HUDEP-2 (cell line): ENCODE measurements at regions not wholly inside any gene's neighbourhood (a gene's known extent, or its start where the extent isn't known, plus 50 kb on each side); places are given as distances from the start of the nearest gene placed in this dataset.

Source experiments
- DNase-seq, 76 experiments: peaks; one replicate each; lab custom pipeline; 2025; ENCODE audit not compliant: unreplicated experiment in 76 of 76; lab: John Stamatoyannopoulos, UW

DNA sequence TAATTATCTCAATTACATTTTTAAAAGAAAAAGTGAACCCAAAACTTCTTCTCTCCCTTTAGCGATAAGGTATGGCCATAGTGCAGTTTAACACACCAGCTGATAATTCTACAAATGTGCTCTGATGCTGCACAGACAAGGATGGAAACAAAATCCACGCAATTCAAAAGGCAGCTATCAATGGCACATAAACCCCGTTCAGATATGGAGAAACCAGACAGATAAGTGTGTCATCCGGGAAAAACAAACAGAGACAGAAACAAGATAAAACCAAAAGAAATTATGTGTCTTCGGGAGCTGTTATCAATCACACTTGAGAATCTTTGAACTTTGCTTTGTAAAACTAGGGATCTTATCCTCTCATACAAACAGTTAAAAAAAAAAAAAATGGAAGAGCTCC, 73.6 kb downstream of the SIPA1L2 start:
- no peak for DNase-seq

DNA sequence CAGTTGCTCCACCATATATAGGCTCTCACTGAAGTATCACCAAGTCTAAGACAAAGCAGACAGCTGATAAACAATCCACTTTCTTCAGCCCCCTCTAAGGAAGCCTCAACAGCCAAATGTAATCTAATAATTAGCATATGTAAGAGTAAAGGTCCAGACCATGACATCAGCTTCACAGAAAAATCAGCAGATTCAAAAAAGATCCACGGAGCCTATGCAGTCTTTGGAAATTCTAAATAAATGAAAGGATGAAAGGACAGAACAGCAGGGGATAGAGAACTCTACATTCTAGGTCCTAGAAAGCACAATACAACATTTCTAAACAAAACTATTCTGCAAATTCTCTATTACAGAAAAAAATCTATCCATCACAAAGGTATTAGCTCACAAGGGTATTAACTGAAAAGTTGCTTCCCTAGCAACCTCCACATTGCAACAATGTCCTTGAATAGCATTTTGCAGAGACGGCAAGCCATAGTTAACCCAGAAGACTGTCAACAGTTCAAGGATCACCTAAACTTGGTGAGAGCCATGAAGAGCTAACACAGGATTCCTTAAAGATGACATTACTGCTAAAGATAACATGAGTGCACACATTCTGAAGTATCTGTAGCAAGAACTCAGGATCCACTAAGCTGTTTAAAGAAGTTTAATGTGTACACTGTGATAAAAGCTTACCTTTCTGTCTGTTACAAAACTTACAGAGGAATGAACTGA, 74.3 kb downstream of the SIPA1L2 start:
- DNase-seq, result no peak

DNA sequence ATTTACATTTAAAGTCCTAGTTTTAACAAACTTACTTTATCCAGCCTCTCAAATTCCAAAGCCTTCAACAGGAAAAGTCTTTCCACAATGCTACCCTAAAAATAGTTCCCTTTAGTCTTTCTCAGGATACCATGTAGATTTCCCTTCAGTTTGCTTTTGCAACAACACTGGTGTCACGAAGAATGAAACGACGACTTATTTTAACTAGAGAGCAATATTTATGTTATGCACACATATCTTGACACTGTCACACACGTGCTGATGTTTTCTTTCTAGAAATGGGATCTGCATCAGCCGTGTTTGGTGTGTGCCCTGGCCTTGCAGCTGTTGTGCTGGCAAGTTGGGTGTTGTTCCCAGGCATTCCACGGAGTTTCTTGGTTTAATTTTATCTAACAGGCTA, 75.5 kb downstream of the SIPA1L2 start:
- no peak for DNase-seq

DNA sequence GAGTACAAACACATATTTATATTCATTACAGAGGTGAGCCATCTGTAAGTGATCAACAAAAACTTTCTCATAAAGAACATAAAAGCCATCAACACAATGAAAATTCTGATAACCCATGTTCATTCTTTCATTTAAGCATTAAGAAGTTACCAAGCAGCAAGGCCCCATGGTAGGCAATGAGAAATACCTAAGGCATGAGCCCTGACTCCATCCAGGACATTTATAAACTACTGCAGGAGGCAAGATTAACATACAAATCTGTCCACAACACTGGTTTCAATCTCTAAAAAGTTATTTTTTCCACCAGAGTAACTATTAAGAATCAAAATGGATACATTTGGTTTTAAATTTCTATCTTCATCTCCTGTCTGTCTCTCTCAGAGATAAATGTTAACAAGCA, 76.1 kb downstream of the SIPA1L2 start:
- DNase-seq, result no peak

DNA sequence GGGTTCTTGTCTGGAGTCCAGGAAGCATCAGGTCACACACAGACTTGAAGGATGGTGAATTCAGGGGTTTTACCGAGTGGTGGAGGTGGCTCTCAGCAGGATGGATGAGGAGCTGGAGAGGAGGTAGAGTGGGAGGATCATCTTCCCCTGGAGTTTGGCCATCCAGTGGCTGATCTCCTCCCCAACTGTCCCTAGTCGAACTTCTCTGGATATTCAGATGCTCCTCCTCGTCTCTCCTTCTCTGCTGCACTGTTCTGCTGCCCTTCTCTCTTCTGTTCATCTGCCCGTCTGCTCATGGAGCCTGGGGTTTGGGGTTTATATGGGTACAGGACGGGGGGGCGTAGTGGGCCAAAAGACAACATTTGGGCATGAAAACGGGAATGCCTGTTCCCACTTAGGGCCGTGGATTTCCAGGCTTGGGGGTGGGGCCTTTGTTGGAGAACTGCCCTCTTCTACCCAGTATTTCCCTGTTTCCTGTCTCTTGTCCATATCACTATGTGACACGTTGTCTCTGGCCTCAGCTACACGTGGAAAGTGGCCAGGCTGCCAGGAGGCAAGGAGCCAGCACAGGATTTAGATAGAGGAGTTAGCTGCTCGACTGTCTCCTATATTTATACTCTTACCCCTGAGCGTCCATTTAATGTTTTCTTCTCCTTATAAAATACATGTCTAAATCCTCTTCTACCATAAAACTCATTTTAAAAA, 76.7 kb downstream of the SIPA1L2 start:
- DNase-seq, result peak in 10 of 76 experiments; percentile 0 to 50 (median 14)

DNA sequence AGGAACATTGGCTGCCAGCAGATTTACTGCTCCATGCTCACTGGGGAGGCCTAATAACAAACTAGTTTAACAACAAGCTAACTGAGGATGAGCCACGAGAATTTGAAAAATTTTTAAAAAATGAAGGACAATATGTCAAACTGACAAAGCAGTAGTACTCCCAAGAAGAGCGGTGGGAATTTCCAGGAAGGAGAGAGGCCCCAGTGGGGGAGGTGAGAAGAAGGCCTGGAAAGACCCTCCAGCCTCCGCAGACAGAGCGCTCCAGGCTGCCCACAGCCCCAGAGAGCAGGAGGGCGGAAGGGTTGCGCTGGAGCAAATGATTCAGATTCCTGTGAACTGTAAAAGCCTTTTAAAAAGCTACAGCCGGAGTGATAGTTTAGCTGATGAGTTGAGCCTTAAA, 78.5 kb downstream of the SIPA1L2 start:
- no peak for DNase-seq

DNA sequence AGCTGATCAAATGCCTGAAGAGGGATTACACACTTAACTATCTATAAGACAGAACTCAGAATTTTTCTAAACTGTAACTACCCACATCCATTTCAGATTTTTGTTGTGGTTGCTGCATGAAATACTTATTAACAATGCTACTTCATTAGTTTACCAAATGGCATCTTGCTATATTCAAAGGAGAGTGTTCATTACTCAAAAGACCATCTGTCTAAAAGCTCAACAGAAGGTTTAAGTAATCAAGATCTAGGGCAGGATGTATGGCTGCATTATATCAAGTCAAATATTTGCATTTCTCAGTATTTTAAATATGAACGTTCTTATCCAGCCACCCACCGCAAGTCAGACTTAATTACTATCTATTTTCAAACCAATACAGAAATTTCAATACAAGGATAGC, 79.9 kb downstream of the SIPA1L2 start:
- DNase-seq, result no peak

DNA sequence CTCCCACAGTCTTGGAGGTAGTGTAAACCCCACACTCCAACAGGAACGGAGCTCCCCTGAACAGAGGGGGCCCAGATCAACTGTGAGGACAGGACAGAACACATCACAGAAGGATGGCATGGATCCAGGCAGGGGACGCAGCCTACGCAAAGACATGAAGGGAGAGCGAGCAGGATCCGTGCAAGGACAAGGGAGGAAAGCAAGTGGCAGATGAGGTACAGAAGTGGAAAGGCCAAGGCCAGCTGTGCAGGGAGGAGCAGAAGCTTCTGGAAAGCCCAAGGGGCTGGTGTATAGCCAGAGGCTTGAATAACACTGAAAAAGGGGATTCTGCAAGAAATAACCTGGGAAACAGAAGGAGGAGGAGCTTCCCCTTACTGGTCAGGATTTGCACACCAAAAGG, 81.2 kb downstream of the SIPA1L2 start:
- DNase-seq, result no peak

DNA sequence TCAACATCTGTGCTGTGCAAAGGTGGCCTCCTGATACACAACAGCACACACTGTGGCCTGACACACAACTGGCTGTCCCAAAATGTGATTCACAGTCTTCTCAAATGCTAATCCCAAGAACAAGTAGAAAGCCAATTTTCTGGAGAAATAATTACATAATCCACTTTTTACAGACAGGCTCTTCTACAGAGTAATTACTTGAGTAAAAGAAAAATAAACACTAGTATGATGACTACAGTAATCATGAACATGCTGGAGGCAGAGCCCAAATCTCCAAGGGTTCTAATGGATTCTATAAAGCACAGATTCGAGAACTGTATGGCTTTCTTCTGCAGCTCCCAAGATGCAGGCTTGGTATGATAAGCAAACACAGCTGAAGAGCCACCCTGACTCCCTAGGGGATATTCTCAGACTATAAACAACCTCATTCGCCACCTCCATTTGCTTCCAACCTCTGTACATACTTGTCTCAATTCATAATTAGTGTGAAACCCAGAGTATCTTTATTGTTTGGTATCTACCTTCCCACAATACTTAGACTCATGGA, 81.9 kb downstream of the SIPA1L2 start:
- no peak for DNase-seq

DNA sequence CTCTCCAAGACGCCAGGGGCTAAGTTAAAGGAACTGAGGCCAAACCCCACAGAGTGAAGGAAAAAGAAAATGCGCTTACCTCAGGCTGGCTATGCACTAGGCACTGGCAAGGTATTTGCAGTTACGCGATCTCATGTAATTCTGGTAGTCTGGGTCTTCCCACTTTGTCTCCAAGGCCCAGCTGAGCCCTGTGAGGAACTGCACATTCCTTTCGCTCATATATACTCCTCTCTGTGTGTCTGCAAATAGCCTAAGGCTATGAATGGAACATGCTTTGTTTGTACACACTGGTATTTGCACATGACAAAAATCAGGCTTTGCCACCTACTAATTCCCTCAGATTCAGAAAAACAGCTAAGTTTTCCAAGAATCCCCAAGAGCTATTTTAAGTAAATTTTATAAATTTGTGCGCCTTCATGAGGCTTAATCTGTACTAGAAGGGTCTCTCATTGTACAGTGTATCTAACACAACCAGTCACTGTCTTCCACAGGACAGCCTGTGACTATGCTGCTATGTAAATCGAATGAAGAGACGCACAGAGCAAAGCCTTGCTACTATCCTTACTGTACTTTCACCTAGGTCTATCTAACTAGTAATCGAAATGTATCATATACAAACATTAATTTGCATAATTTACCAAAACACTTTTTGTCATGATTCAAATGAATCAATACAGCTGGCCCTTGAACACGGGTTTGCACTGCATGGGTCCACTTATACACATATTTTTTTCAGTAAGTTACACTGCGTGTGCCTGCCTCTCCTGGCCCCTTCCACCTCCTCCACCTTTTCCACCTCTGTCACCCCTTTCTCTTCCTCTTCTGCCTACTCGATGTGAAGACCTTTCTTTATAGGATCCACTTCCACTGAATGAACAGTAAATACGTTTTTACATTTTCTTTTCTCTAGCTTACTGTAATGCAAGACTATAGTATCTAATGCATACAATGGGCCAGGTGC, 87.0 kb downstream of the SIPA1L2 start:
- DNase-seq, result no peak

DNA sequence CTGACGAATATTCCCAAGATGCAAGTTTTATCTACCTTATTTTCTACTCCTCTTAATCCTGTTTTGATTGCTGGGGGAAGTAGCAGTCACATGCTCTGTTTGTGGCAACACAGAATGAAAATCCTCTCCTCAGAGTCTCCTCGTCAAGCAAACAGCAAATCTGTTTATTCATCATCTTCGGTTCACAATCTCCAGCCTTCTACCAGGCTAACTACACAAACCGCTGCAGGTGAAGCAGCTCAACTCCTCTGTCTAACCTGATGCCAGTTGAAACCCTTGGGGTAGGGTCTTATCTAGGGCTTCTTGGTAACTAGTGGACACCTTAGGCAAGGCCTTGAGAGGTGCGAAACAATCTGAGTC, 91.0 kb downstream of the SIPA1L2 start:
- DNase-seq, result no peak

DNA sequence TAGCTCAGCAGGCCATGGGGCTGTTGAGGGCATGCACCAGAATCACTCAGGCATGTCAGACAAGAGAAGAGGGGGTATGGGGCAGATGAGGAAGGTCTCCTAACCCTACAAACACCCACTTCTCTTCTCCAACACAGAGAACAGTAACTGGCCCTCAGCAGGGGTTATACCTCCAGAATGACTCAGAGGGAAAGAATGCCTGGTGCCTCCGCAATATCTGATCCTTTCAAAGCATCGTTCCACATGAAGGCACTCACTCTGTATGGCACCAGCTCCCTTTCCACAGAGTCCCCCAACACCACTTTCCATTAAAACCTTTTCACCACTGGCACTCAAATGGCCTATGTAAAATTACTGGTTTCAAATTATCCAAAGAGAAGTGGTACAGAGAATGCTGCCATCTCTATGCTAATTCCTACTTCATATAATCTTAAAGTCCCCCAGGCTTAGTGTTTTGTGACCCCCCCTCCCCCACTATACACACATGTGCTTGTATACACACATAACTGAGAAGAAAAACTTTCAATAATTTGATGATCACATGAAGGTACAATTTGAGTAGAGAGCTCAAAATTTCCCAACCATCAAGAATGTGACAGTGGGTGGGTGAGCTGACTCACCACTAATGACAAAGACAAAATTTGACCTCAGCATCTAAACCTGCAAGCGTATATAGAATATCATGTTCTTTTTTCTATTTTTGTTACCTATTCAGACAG, 91.5 kb downstream of the SIPA1L2 start:
- no peak for DNase-seq

DNA sequence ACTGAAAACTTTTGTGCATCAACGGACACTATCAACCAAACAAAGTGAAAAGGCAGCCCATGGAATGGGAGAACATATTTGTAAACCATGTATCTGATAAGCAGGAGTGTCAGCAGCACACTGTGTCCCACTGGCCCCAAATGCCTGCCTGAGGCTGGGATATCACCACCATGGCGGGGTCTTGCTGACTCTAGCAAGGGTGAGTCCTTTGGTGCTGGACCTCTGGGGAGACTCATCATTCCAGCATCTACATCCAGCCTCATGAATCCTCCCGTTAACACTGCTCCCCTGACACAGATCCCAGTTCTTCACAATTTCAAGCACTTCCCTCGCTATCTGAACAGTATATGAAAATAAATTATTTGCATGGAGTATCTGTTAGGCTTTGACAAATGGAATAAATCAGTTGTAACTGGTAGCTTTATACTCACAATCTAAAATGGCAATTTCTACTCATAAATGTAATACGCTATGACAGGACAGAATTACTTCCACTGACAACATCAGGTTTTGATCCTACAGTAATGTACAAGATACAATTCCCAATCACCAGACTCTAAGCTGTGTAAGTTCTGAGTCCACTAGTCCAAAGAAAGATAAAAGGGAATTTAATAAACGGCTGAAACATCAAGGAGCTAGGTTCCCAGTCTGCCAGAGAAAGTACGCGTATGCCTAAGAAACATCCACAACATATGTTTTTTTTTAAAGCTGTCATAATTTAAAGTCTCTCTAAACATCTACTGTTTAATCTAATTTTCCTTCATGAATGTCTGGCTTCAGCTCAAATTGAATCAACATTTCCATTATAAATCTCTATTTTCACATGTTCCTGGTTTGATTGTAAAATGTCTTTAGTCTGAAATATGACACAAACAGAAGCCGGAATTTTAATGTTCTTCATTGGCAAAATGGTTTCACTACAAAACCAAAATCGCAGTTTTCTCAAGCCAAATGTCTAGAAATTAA, 95.1 kb downstream of the SIPA1L2 start:
- no peak for DNase-seq

DNA sequence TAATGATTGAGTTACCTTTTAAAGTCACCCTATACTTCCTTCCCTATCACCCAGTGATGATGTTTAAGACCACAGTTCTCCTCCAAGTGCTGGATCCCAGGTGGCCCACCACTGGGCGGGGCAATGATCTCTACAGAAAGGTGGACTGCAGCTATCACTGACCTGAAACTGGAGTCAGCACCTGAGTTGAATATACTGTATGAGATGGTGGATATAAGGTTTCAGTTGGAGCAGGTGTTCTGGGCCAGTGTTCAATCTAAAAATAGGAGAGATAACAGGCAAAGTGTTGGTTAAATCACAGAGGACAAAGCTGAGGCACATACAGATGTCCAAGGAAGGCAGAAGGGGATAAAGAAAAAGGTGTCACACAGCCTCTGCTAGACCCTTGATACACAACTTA, 96.6 kb downstream of the SIPA1L2 start:
- DNase-seq, result no peak

DNA sequence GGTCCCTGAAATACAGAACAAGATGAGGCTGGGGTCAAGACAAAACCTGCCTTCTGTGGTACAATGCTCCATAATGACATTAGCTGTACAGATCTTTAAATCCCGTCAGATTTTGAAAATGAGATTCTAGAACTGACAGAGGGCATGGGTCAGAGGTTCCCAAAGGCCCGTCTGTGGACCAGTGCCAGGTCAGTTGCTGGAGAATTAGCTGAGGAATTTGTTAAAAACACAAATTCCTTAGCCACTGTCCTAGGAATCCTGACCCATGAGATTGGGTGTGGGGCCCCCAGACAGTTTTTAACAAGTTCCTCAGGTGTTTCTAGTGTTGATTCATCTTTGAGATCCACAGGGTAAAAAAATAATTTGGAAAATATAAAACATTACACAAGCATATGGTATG, 97.0 kb downstream of the SIPA1L2 start:
- DNase-seq, result no peak

DNA sequence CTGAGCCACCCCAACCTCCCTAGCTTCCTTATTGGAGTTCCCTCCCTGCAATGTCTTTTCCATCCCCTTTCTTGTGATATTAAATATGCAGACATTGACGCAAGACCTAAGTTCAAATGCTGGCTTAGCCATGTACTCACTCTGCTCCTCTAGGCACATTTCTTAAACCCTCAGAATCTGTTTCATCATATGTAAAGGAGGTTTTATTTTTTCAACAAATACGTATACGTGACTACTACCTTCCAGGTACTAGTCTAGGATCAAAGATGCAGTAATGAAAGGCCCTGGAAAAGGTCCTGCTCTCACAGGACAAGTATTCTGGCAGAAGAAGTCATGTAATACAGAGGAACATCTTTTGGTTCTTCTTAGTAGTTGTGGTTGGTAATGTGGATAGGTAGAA, 98.6 kb downstream of the SIPA1L2 start:
- no peak for DNase-seq

DNA sequence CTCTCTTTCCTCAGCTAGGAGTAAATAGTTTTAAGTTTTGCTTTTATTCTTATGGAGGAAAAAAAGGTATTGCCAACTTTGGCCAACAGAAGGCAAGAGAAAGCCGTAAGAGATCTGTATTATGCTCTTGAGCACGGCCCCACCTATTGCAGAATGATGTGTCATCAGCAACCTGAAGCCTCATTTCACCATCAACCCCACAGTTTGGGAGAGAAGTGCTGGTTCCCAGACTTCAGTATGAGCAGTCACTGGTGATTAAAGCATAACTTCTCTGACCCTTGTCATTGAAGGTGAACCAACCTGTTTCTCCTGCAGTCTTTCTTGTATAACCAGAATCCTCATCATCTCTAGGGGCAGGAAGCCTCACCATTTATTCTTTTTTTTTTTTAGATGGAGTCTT, 100.2 kb downstream of the SIPA1L2 start:
- DNase-seq, result no peak

DNA sequence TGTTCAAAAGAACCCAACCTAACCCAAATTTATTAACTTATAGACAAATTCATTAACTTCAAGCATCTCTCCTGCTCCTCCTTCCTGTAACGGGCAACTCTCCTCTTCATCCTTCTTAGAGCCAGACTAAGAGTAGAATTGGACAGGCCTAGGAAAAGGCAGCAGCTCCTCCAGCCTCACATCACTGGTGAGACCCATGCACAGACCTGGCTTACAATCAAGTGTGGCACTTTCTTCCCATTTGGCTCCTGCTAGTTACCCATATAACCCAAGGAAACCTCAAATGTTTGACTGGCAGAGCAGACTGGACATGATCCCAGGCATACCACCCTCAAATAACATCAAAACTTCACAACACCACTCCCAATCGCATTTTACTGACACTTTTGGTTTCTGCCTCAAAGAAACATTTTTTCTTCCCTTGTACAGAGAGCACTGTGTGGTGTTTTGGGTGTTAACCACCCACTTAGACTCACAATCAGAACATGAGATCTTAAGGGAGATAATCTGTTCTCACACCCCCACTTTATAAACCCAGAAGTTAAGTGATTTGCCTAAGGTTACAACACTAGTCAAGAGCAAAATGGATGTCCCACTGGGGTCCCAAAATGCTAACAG, 101.4 kb downstream of the SIPA1L2 start:
- no peak for DNase-seq

DNA sequence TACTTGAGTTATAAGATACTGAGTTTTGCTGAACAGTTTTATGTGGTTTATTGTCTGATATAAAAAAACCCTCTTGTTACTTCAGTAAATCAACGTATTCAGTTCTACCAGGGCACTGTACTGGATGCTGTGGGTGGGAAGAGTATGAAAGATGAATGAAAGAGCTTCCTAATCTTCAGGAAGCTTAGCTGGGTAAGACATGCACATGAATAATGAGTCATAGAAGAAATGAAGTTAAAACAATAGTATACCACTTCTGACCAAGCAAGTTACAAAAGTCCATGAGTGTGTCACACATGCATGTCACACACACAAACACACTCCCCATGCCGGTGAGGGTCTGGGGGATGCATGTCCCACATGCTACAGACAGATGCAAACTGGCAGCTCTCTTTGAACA, 105.9 kb downstream of the SIPA1L2 start:
- DNase-seq, result no peak
